Kasumi-1 (cell line): ENCODE measurements at regions not wholly inside any gene's neighbourhood (a gene's known extent, or its start where the extent isn't known, plus 50 kb on each side); places are given as distances from the start of the nearest gene placed in this dataset.
A peak's percentile ranks its signal among the peaks of the same experiment; 100 is the strongest.
"Not testable (repeated sequence)": the region's sequence is repeated elsewhere in the genome, so short reads cannot be mapped to it uniquely, and the experiment has no call there.

Experiments used
- DNase-seq, 2 experiments: peaks; one replicate each; lab custom pipeline; 2025; lab: John Stamatoyannopoulos, UW

GRCh38 chrX:112577146-112577545, 102.6 kb downstream of the LHFPL1 start:
- no peak for DNase-seq

DNA sequence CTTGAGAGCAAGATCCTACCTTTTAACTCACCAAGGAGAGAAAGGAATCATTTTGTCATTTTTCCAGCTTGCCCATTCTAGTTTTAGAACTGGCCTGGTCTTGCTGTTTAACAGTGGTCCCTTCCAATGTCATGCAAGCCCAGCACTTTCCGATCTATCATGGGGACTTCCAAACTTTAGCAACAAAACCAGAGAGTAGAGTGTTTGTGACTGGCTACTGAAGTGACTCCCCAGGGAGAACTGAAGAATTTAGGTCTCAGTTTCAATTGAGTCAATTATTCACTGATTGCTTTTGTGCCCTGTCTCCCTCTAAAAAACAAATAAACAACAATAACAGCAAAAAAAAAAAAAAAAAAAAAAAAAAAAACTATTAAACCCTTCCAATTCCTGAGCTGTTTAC, 108.3 kb downstream of the LHFPL1 start:
- no peak for DNase-seq

- no peak for DNase-seq
Measured at GRCh38 chrX:112555831-112556230, 123.9 kb downstream of the LHFPL1 start.

DNA sequence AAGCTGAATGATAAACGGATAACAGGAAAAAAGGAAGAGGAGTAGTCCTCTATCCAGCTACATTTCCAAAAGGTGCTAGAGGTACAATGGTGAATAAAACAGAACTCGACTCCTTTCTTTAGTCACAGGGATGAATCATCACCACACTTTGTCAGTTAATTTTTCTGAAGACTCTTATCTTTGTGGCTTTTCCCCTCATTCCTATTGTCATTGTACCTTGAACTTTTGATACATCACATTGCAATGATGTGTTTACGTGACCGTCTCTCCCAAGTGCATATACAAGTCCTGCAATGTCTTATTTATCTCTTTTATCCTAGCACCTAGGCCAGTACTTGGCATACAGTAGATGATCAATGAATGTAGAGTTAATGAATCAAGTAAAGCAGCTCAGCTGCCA, 134.7 kb downstream of the LHFPL1 start:
- no peak for DNase-seq

GRCh38 chrX:112536544-112536943, 143.2 kb downstream of the LHFPL1 start:
- no peak for DNase-seq

- no peak for DNase-seq
Measured at GRCh38 chrX:112527903-112528302, 151.8 kb downstream of the LHFPL1 start.

DNA sequence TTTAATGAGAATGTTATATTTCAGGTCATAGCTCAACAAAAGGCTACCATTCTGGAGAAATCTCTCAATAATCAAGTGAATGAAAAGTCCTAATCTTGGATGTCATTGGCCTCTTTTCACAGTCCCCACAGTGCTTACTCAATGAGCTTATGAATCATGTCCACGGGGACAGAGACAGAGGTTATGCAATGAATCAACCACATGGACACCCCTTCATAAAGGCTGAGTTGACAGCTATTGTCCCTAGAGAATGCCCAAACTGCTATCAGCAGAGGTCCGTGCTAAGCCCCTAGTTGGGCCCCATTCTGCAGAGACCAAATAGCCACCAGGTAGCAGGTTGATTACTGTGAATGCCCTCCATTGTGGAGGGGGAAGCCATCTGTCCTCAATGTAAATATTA, 158.1 kb downstream of the LHFPL1 start:
- no peak for DNase-seq

- no peak for DNase-seq
Measured at GRCh38 chrX:112520124-112520523, 159.6 kb downstream of the LHFPL1 start.

DNA sequence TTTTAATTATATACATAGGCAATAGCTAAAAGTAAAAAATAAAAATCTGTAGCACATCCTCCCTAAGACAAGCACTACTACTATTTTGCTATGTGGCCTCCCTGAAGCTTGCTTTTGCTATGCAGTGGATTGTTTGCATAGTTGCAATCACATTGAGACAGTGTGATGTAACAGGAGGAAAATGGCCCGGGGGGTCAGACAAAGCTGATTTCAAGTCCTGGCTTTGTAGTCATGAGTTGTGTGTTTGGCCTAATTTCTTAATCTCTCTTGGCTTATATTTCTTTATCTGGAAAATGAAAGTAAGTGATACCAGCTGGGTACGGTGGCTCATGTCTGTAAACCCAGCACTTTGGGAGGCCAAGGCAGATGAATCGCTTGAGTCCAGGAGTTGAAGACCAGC, 166.6 kb downstream of the LHFPL1 start:
- DNase-seq, result no peak

DNA sequence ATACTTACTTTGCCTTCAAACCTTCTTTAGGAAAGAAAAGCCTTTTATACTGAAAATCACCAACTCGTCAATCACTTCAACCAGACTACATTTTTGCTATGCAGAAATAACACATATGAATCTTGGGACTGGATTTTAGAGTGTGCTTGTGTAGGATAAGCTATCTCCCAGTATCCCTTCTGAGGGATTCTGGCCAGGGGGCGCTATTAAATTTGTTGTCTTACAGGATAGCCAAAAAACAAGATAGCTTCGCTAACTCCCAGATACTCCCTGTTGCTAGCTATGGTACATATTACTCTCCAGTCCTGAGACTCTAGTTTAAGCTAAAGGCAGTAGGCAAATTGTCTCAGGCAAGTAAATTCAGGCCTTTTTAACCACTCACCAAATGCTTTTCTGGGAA, 167.2 kb downstream of the LHFPL1 start:
- DNase-seq, result no peak

DNA sequence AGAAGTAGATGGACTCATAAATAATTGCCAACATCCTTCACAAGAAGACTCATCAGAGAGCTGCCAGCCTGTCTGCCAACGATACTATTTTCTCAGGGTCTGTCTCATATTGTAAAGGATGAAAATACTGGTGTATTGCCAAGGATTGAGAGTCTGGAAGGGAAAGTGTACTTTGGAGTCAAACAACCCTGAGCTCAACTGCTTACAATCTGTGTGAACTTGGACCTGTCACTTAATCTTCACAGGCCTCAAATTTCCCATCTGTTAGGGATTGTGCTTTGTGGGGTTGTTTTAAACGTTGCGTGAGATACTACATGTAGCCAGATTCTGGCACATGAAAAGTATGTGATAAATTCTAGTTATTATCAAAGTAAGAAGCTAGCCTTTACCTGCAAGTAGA, 169.1 kb downstream of the LHFPL1 start:
- DNase-seq, result no peak

DNA sequence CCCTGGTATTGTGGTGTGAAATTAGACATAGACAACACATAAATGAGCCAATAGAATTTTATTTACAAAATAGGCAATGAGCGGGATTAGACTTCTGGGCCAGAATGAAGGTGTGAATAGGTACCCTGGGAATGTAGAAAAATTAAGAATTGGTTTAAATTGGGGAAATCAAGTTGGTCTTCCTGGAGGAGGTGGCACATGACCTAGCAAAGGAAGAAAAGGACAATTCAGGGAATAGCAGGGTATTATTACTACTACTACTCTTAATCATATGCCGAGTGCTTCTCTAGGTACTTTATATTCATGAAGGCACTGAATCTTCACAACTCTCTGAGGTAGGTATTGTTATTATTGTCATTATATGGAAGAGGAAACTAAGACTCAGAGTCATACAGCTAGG, 202.1 kb downstream of the LHFPL1 start:
- DNase-seq, result no peak

DNA sequence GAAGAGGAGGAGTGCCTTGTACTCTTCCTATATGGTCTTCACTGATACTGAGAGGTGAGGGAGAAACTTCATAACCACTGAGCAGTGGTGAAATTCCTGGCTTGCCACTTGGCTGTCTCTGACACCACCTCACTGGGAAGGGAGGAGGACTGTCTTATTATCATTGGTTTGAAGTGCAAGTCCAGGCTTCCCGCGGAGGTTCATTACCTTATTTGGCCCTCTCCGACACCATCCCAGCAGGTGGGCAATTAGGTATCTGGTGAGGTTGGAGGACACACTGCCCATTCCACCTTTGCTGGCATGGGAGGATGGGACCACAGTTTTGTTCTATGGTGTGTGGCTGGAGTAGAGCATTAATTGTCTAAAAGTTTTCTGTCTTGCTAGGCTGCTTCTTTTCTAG, 206.1 kb downstream of the LHFPL1 start:
- DNase-seq, result no peak

DNA sequence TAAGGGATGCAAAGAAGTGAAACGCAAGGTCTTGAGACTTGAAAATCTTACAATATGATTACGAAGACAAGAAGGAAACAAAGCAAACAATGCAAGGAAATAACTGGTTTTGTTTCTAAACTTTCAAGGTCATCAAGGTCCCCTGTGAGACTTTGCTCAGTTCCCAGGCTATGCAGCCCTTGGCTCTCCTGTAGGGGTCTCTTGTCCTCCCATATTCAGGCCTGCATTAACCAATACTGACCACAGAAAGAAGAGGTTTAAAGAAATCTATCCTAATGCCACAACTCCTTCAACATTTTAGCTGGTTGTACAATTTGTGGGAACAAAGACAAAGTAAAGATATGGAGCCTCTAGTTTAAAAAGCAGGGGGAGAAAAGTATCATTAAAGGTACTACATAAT, 209.2 kb downstream of the LHFPL1 start:
- DNase-seq, result no peak

GRCh38 chrX:112461949-112462450, 217.7 kb downstream of the LHFPL1 start:
- not testable (repeated sequence) for DNase-seq

DNA sequence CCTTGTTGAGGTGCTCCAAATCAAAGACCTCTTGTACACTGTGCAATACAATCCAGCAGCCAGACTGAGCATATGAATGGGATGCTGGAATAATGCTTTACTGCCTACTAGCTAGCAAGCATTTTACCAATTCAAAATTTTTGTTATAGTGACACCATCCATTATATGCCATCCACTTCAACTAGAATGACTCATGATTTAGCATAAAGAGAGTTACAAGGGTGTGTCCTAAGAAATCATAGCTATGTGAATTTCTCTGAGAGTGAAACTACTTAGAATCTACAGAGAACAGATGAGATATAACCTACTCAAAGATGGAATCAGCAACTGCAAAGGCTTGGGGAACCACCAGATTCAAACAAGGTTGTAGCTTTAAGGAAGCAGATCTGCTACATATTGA, 221.9 kb downstream of the LHFPL1 start:
- DNase-seq, result no peak

DNA sequence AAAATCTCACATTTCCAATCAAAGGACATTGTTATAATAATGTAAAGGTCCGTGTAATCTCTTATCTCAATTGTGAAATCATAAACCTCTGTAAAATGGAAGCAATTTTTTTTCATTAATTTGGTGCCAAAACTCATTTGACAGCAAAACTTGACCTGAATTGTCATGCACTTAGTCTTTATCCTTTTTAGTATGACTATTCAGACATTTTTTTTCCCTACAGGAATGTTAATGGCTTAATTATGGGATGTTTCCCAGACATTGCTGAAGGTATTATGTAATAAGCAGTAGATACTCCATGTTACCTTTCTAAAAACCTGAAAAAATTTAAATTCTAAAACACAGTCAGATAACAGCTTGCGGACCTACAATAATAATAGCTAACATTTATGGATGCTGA, 228.9 kb downstream of the LHFPL1 start:
- no peak for DNase-seq

DNA sequence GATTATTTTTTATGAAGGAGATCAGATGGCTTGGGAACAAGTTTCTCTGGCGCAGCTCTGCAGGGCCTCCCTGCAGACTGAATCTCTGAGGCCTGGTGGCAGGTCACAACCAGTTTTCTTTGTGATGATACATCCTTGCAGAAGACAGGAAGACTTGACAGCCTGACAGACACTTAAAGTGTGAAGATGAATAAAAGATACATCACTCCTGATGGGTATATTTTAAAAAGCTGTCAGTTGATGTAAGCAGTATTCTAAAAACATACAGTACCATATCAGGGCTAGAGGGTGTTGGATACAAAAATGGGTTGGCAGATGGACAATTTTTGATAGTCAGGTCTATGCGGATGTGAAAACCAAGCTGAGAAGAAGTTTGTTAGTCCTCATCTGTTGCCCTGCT, 239.5 kb downstream of the LHFPL1 start:
- DNase-seq, result no peak

DNA sequence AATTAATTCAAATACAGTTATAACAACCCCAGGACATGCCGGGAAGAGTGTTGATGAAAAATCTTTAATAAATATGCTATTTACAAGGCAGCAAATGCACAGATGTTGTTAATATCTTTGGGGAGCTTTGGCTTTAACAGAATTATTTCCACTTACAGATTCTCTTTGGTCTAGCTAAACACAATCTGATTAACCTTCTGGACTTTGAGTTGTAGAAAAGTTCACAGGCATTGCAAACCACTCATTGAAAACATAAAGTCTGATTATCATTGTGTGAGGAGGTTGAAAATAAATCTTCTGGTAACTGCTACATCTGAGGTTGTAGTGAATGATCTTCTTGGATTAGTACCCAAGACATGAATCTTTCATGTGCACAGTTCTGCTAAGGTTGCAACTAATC, 255.6 kb downstream of the LHFPL1 start:
- DNase-seq, result no peak

DNA sequence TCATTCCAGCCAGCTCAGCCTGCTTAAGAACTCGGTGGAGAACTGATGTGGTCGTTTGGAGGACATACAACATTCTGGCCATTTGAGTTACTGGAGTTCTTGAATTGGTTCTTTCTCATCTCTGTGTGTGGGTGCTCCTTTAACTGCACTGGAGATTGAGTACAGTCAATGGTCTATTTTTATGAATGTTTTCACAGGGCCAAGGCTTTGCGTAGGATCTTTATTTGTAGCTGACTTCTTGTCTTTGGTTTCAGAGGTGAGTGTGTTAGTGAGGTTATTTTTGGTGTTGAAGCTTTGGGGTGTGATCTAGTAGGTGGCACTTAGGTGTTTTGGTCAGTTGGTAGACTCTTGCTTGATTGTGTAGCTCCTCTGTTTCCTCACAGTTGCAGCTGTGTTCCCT, 288.4 kb downstream of the LHFPL1 start:
- DNase-seq, result no peak

DNA sequence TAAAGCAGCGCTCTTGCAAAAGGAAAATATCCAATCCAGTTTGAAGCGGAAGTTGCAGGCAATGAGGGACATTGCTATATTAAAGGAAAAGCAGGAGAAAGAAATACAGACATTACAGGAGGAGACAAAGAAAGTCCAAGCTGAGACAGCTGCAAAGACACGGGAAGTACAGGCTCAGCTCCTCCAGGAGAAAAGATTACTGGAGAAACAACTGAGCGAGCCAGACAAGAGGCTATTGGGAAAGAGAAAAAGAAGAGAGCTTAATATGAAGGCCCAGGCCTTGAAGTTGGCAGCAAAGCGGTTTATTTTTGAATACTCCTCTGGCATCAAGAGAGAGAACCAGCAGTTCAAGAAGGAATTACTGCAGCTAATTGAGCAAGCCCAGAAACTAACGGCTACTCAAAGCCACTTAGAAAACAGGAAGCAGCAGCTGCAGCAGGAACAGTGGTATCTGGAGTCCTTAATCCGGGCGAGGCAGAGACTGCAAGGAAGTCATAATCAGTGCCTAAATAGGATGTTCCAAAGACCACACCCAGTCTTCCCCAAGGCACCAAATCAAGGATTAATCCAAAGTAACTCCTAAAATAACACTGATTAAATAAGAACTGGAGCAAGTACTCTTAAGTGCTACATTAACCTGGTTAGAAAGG, 298.0 kb downstream of the LHFPL1 start:
- peak; percentile 35 to 48 for DNase-seq

GRCh38 chrX:112380541-112381278, 298.1 kb upstream of the TRPC5 start:
- no peak for DNase-seq

DNA sequence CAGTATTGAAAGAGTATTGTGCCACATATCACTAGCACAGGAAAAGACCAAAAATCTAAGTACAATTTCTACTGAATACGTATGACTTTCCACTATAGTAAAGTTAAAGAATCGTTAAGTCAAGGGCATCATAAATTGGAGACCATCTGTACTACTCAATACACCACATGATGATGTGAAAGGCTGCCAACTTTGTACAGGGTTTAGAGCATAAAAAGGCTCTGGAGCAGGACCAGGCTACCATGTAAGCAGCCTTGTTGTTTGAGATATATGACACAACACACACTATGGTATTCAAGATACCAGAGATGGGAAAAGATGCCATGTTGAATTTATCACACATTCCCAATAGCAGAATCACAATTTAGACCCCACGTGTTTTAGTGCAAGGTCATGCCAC, 294.9 kb upstream of the TRPC5 start:
- DNase-seq, result no peak

GRCh38 chrX:112368371-112368770, 285.8 kb upstream of the TRPC5 start:
- DNase-seq, result no peak
